GM21447 (cell line): ENCODE measurements at regions not wholly inside any gene's neighbourhood (a gene's known extent, or its start where the extent isn't known, plus 50 kb on each side); places are given as distances from the start of the nearest gene placed in this dataset.
"Not testable (repeated sequence)": the region's sequence is repeated elsewhere in the genome, so short reads cannot be mapped to it uniquely, and the experiment has no call there.

Experiments used
- ATAC-seq: cut with Tn5 transposase; IDR thresholded peaks from one replicate; pipeline ENCODE4 v1.9.1; 2021; ENCODE audit not compliant: unreplicated experiment

GRCh38 chr1:177732178-177732577 is 237.7 kb downstream of the SEC16B start:
- no peak for ATAC-seq

DNA sequence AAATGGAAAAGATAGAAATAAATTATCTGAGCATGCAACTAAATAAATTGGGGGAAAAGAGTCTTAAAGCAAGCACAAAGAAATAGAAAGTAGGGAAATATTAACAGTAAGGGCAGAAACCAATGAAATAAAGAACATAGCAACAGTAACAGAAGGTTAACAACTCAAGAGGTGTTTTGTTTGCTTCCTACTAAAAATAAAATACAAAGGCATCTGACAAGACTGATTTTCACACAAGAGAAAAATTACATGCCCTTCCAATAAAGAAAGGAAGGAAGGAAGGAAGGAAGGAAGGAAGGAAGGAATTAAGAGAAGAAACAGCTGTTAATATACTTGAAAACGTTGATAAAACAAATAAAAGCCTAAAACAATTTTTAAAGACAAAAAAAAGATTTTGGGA is 240.2 kb downstream of the SEC16B start:
- ATAC-seq: no peak

- ATAC-seq: no peak
These were observed 246.3 kb downstream of the SEC16B start for GRCh38 chr1:177723533-177723932.

DNA sequence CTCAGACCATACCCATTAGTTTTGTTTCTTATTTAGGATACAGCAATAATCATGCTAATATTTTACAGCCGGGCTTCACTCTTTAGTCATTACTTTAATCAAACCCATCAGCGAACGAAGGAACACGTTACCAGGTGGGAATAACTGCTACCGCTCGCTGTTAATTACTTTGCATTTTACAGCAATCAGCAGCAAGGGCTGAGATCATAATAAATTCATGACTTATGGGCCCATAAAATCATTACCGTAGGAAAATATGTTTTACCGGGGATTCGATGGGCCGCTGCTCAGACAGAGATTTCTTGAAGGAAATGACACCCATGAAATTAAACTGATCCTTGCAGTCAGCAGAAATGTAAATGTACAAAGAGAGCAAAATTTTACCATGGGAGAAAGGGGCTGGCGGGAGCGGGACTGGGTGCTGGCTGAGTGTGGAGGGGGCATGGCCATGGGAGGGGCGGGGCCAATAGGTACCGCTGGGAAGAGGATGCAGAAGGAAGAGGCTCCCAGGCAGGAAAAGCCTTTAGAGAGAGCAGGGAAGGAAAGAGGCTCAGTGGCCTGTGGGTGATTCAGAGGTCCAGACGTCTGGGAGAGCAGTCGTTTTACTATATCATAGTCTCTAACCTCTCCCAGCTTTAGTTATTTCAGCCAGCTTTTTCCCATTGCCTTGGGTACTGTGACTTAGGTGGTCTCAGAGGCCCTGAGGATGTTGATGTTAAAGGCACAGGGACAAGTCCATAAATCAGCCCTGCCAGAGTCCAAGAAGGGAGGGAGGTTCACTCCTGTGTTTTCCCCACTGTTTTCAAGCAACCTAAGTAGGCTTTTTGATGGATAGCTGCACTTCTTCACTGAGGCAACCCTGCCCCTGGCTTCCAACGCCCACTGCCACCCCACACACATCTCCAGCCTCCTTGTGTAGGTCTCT is 258.9 kb downstream of the SEC16B start:
- ATAC-seq: no peak

DNA sequence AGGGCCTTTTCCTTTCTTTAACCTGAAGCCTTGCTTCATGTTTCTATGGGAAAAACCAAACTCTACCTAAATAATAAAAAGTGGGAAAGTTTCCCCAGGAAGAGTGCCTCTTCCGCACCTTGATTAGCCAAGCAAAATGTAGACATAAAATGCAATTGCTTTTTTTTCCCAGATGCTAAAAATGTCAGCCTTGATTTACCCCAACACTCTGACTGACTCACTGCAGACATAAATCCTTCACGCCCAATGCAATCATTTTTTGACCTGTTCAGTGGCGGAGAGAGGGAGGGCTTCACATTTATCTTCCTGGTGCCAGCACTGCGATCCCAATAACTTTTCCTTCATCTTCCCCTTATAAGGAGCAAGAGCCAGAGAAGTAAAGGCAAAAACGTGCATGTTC is 261.5 kb downstream of the SEC16B start:
- ATAC-seq: no peak

DNA sequence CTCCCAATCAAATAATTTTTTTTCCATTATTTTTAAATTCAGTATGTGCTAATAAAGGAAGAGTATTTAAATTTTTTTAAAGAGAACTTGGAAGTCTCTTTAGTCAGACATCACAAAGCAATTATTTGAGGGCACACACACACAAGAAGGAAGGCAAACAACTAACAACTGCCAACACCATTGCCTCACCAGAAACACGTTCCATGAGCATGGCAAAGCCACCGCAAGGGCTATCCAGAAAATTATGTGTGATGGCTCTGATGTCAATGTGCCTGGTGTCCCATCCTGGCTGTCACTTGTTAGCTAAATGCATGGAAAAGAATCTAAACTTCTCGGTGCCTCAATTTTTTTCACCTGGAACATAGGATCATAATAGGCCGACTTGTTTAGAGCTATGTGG is 262.9 kb downstream of the SEC16B start:
- ATAC-seq: no peak

DNA sequence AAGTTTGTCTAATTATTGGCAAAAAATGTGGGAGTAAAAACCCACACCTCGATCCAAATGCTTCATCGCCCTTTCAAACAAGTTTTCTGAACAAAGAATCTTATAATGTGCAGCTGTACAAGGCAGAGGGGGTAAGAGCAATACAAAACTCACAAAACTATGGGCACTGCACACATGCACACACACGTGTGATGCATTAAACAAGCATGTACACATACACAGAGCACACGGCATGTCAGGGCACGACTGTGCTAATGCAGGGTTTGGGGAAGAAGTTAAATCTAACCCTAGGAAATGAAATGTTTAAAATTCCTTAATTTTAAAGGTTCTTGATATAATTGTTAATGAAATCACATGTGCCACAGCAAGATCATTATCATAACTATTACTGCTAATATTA is 264.0 kb downstream of the SEC16B start:
- ATAC-seq: no peak

- no peak for ATAC-seq
These were observed 265.9 kb downstream of the SEC16B start for GRCh38 chr1:177703888-177704446.

- no peak for ATAC-seq
These were observed 268.1 kb downstream of the SEC16B start for GRCh38 chr1:177701654-177702353.

DNA sequence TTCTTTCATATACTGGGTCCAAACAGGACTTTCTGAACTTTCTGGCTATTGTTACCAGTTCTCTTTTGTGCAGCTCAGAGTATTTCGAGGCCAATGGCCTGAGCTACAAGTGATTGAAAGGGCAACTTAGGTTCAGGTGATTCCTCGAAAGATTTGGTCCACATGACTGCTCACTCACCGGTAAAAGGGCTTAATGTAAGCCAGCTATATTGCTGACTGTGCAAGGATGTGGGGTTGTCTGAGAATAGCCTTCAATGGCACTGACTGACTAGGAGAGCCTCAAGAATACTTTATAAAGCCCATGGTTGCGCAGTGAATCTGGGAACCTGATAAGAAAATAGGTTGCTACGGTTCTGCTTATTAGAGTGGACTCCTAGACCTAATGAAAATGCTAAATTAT is 269.0 kb downstream of the SEC16B start:
- no peak for ATAC-seq

DNA sequence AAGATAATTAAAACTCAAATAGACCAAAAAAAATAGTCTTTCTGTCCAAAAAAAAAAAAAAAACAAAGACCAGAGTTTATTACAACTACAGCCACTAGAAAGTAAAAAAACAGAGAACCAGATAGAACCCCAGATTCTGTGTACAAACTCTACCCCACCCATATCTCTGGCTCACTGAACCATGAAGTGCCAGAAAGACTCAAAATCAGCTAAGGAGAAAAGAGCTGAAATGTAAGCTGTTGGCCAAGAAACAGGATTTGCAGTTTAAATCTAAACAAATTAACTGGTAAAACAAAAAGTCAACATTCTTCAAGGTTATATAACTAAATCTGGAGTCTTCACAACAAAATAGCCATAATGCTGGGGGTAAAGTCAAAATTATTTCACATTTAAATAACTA is 278.9 kb downstream of the SEC16B start:
- no peak for ATAC-seq

DNA sequence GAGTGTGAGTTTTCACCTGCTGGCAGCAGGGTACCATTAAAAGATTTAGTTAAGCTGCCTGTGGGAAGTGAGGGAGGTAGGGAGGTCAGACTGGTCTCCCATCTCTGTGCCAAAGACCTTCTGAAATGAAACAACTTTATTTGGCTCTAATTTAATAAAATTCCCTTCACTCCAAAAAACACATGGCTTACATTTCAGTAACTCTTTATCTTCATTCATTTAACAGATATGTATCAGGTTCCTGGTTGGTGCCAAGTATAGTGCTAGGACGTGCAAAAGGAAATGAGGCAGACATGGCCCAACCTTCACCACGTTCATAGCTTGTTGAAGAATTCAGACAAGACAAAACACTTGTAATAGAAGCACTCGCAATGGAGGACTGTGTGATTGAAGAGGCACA is 282.3 kb downstream of the SEC16B start:
- ATAC-seq: no peak

DNA sequence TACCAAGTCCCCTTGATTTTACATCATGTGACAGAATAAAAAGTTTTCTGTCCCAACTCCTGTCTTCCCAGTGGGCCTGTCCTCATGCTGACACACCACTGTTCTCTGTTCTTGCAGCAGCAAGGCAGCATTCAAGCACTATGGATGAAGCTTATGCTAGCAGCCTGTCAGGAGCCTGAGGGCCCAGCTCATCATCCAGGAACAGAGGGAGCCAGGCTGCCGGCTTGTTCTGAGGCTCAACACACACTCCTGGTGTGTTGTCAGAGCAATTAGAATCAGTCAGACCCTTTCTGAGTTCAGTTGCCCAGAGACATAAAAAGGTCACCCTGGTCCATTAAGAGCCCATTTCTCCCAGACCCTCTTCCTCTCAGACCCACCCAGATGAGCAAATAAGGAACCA is 282.9 kb downstream of the SEC16B start:
- no peak for ATAC-seq

- no peak for ATAC-seq
These were observed 300.7 kb downstream of the SEC16B start for GRCh38 chr1:177669161-177669560.

GRCh38 chr1:177665935-177666334 is 303.9 kb downstream of the SEC16B start:
- ATAC-seq: no peak

DNA sequence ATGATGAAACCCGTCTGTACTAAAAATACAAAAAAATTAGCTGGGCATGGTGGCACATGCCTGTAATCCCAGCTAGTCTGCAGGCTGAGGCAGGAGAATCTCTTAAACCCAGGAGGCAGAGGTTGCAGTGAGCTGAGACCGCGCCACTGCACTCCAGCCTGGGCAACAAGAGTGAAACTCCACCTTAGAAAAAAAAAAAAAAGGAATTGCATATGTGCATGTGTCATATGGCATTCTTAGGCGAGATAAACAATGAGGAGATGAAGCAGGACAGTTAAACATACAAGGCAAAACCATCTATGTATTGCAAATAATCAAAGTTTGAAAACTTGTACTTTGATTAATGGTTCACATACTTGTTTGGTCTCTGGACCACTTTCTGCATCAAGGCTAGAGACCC is 305.1 kb downstream of the SEC16B start:
- ATAC-seq: not testable (repeated sequence)

- no peak for ATAC-seq
These were observed 309.7 kb downstream of the SEC16B start for GRCh38 chr1:177660188-177660587.

DNA sequence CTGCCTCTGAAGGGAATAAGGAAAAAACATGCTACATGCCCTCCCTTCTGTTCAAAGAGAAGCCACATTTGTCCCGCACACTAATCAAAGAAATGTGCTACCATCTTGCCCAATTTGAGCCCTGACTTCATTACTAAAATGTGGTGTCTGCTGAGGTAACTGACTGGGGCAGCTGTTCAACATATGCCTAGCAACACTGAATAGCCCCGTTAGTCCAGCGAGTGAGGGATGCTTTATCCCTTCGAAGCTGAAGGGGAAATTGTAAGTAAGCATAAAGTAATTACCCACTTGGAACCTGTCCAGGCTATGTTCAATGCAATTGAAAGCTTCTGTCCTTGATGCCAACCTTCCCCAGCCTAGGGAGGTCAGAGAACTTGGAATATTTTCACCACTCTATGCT is 310.6 kb downstream of the SEC16B start:
- ATAC-seq: no peak

GRCh38 chr1:177656598-177656997 is 313.3 kb downstream of the SEC16B start:
- no peak for ATAC-seq

GRCh38 chr1:177650947-177651346 is 318.9 kb downstream of the SEC16B start:
- ATAC-seq: no peak

- ATAC-seq: no peak
These were observed 321.1 kb downstream of the SEC16B start for GRCh38 chr1:177648731-177649265.

DNA sequence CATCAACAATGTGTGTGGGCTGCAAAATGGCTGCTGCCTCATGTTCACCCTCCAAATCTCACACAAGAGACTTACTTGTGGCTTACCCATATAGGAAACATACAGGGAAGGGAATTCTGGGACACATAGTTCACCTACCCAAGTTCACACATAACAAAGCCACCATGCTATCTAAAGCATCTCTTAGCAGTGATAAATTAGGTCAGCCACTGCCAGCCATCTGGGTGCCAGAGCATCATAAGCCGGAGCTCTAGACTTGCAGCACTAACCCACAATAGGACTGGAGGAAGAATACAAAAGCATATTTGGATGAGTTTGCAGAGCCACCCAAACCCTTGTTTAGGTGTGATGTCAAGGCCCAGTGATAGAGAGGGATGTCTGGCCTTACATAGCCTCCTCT is 321.7 kb downstream of the SEC16B start:
- no peak for ATAC-seq
